ENCODE measurements at regions not wholly inside any gene's neighbourhood (a gene's known extent, or its start where the extent isn't known, plus 50 kb on each side); places are given as distances from the start of the nearest gene placed in this dataset.

DNA sequence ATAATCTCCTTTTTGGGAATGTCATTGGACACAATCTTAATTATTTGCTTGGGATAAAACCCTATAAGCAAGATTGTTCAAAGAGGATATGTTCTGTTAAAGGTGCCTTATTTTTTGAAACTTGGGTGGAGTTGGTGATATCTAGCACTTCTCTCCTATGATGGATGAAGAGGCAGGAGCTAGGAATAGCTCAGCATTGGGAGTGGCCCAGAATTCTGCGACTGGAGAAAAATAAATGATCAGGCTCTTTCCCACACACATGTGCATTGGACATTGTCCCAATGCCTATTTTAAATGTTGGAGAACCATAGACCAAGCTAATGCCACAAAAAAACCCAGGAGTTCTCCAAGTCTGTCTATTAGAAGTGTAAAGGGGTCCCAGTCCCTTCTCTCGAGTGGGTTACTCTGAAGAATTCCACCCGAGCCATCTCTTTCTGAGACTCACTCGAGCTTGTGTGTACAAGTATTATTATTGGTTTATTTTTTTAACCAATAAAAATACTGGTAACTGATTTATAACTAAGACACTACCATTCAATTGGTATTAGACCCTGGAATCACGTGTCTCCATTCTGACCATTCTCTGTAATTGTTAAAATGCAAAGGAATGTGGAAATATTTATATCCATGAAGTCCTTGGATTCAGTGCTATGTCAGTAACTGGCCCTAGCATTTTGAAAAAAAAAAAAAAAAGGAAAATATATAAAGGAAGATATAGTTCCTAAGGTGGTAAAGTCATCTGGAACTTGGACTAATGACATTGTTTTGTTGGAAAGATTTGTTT lies 437.5 kb upstream of the TMEM132C start:
- TF ChIP-seq, protein P1, sequence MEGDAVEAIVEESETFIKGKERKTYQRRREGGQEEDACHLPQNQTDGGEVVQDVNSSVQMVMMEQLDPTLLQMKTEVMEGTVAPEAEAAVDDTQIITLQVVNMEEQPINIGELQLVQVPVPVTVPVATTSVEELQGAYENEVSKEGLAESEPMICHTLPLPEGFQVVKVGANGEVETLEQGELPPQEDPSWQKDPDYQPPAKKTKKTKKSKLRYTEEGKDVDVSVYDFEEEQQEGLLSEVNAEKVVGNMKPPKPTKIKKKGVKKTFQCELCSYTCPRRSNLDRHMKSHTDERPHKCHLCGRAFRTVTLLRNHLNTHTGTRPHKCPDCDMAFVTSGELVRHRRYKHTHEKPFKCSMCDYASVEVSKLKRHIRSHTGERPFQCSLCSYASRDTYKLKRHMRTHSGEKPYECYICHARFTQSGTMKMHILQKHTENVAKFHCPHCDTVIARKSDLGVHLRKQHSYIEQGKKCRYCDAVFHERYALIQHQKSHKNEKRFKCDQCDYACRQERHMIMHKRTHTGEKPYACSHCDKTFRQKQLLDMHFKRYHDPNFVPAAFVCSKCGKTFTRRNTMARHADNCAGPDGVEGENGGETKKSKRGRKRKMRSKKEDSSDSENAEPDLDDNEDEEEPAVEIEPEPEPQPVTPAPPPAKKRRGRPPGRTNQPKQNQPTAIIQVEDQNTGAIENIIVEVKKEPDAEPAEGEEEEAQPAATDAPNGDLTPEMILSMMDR (IDR thresholded peaks at IDR 0.05; ENCODE audit: insufficient read depth, low read length) = no peak
- TF ChIP-seq POLR2AphosphoS5 (IDR thresholded peaks at IDR 0.05; ENCODE audit: low read depth) (no peak), GABPA (IDR thresholded peaks at IDR 0.05; ENCODE audit: low read depth) (no peak), SPI1 (IDR thresholded peaks at IDR 0.05; ENCODE audit: borderline replicate concordance, low read depth) (no peak)
- TF ChIP-seq, protein P2, sequence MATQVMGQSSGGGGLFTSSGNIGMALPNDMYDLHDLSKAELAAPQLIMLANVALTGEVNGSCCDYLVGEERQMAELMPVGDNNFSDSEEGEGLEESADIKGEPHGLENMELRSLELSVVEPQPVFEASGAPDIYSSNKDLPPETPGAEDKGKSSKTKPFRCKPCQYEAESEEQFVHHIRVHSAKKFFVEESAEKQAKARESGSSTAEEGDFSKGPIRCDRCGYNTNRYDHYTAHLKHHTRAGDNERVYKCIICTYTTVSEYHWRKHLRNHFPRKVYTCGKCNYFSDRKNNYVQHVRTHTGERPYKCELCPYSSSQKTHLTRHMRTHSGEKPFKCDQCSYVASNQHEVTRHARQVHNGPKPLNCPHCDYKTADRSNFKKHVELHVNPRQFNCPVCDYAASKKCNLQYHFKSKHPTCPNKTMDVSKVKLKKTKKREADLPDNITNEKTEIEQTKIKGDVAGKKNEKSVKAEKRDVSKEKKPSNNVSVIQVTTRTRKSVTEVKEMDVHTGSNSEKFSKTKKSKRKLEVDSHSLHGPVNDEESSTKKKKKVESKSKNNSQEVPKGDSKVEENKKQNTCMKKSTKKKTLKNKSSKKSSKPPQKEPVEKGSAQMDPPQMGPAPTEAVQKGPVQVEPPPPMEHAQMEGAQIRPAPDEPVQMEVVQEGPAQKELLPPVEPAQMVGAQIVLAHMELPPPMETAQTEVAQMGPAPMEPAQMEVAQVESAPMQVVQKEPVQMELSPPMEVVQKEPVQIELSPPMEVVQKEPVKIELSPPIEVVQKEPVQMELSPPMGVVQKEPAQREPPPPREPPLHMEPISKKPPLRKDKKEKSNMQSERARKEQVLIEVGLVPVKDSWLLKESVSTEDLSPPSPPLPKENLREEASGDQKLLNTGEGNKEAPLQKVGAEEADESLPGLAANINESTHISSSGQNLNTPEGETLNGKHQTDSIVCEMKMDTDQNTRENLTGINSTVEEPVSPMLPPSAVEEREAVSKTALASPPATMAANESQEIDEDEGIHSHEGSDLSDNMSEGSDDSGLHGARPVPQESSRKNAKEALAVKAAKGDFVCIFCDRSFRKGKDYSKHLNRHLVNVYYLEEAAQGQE (IDR thresholded peaks at IDR 0.05; ENCODE audit: insufficient replicate concordance, low read depth) = no peak

Measured in HL-60 (cell line).